Transverse colon (tissue), 4 donors: ENCODE measurements at regions not wholly inside any gene's neighbourhood (a gene's known extent, or its start where the extent isn't known, plus 50 kb on each side); places are given as distances from the start of the nearest gene placed in this dataset.

ENCODE experiments used
- EP300 ChIP-seq: sonication (generic); formaldehyde crosslinking; IDR thresholded peaks from one replicate; pipeline ENCODE4 v1.6.1; 2017; ENCODE audit warnings: antibody characterized with exemption, low read depth
- POLR2A ChIP-seq: fragments of 450-650 bp; IDR thresholded peaks from one replicate; pipeline ENCODE4 v1.6.1; 2016; ENCODE audit warnings: antibody characterized with exemption, mild to moderate bottlenecking, moderate library complexity
- POLR2AphosphoS5 ChIP-seq, 3 donors: sonication (generic); formaldehyde crosslinking; IDR thresholded peaks; one replicate each; pipeline ENCODE4 v1.6.1; 2016; ENCODE audit warnings: antibody characterized with exemption in 3 of 3
- TF ChIP-seq, protein P1 (sequence below), 5 experiments: fragments of 200-600 bp in 3 of 5; fragments of 450-650 bp in 2 of 5; sonication (generic) in 3 of 5; IDR thresholded peaks; 1 replicate in 2 of 5; 2 replicates in 3 of 5; pipeline ENCODE4 v1.5.1; 2016 to 2017; ENCODE audit warnings: antibody characterized with exemption in 5 of 5, inconsistent platforms in 3 of 5, mild to moderate bottlenecking in 2 of 5, moderate library complexity in 1 of 5

- TF ChIP-seq, protein P1, sequence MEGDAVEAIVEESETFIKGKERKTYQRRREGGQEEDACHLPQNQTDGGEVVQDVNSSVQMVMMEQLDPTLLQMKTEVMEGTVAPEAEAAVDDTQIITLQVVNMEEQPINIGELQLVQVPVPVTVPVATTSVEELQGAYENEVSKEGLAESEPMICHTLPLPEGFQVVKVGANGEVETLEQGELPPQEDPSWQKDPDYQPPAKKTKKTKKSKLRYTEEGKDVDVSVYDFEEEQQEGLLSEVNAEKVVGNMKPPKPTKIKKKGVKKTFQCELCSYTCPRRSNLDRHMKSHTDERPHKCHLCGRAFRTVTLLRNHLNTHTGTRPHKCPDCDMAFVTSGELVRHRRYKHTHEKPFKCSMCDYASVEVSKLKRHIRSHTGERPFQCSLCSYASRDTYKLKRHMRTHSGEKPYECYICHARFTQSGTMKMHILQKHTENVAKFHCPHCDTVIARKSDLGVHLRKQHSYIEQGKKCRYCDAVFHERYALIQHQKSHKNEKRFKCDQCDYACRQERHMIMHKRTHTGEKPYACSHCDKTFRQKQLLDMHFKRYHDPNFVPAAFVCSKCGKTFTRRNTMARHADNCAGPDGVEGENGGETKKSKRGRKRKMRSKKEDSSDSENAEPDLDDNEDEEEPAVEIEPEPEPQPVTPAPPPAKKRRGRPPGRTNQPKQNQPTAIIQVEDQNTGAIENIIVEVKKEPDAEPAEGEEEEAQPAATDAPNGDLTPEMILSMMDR (IDR thresholded peaks at IDR 0.05) = no peak
- TF ChIP-seq POLR2AphosphoS5 (IDR thresholded peaks at IDR 0.05) (no peak), EP300 (no peak), POLR2A (no peak)
Measured at GRCh38 chr9:26437056-26437711, 455.4 kb downstream of the CAAP1 start.
